ENCODE measurements at regions not wholly inside any gene's neighbourhood (a gene's known extent, or its start where the extent isn't known, plus 50 kb on each side); places are given as distances from the start of the nearest gene placed in this dataset.

GRCh38 chr4:3865986-3866812 is 100.0 kb downstream of the ADRA2C start:
- TF ChIP-seq CTCF (conservative IDR thresholded peaks at IDR 0.05; ENCODE audit: low read length), result no peak
- TF ChIP-seq EZH2phosphoT487 (IDR thresholded peaks at IDR 0.05; ENCODE audit: borderline replicate concordance, low read depth, low read length), result no peak

All from OCI-LY7 (cell line).